Testis (tissue), 2 donors: ENCODE measurements at regions not wholly inside any gene's neighbourhood (a gene's known extent, or its start where the extent isn't known, plus 50 kb on each side); places are given as distances from the start of the nearest gene placed in this dataset.
"Not testable (repeated sequence)": the region's sequence is repeated elsewhere in the genome, so short reads cannot be mapped to it uniquely, and the experiment has no call there.

Source experiments
- DNase-seq: peaks from one replicate; pipeline ENCODE4 v3.0.0-alpha.2; 2019
- H3K27ac ChIP-seq, 2 donors: fragments of 200-600 bp; sonication (generic); one replicate each; pipeline ENCODE4 v1.5.1; 2019
- H3K27me3 ChIP-seq: fragments of 200-600 bp; sonication (generic); one replicate; pipeline ENCODE4 v1.5.1; 2019
- H3K36me3 ChIP-seq: fragments of 200-600 bp; sonication (generic); one replicate; pipeline ENCODE4 v1.5.1; 2017; ENCODE audit warnings: low read depth; ENCODE audit errors: missing control alignments
- H3K4me1 ChIP-seq: fragments of 200-600 bp; sonication (generic); one replicate; pipeline ENCODE4 v1.5.1; 2019
- H3K4me3 ChIP-seq, 2 donors: fragments of 200-600 bp; sonication (generic); one replicate each; pipeline ENCODE4 v1.5.1; 2017 to 2019
- H3K9me3 ChIP-seq: fragments of 200-600 bp; sonication (generic); one replicate; pipeline ENCODE4 v1.5.1; 2017
- POLR2A ChIP-seq: fragments of 450-650 bp; IDR thresholded peaks from one replicate; pipeline ENCODE4 v1.6.1; 2017; ENCODE audit warnings: antibody characterized with exemption, mild to moderate bottlenecking, moderate library complexity
- WGBS, 2 donors: methylation state at CpG; one replicate each; pipeline ENCODE4 v1.1.5; 2018; 5-methylcytosine and 5-hydroxymethylcytosine counted together
- intact Hi-C: fragments of 100-400 bp; cut with DNase I; formaldehyde crosslinking; loops from one replicate; pipeline ENCODE4 v1.15.1; 2023; ENCODE audit warnings: low total_unique reads
- TF ChIP-seq, protein P1 (sequence below), 3 experiments: fragments of 450-650 bp in 2 of 3; fragments of 200-600 bp in 1 of 3; sonication (generic) in 1 of 3; IDR thresholded peaks; one replicate each; pipeline ENCODE4 v1.5.1; 2016 to 2019; ENCODE audit warnings: antibody characterized with exemption in 3 of 3, mild to moderate bottlenecking in 2 of 3, moderate library complexity in 1 of 3

DNA sequence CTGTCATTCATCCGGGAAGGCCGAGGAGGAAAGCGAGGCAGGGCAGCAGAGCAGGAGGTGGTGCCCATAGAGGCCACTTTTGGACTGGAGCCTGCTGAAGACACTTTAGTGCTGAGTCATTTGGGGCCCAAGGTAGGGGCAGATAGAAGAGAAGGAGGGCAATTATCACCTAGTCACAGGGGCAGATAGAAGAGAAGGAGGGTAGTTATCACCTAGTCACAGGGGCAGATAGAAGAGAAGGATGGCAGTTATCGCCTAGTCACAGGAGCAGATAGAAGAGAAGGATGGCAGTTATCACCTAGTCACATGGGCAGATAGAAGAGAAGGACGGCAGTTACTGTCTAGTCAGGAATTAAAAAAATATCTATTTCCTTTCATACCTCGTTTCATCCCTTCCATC lies 1372.6 kb downstream of the FOXD4L5 start:
- H3K9me3 ChIP-seq, intact Hi-C loops, H3K27me3 ChIP-seq, DNase-seq, H3K36me3 ChIP-seq, H3K4me1 ChIP-seq, H3K4me3 ChIP-seq, H3K27ac ChIP-seq: not testable (repeated sequence)
- 40 to 66% methylated on average over 3 to 6 of the region's 6 CpGs for WGBS, 2 donors

DNA sequence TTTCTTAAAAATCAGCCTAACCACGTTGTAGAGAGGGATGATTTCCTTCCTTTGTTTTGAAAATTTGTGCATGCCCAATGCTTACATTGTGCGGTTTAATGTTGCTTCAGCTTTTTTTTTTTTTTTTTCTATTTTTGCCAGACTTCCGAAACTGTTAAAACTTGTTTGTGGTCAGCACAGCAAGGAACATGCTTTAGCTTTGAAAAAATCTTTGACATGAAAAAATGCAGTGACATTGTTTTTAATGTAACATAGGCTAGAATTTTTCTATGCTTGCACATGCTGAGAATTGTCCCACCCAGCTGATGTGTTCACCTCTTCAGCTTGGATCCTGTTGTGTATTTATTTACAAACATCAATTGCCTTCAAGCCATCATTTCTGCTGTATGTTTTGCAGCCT lies 1375.9 kb downstream of the FOXD4L5 start:
- H3K4me3 ChIP-seq, H3K4me1 ChIP-seq, H3K36me3 ChIP-seq, H3K27me3 ChIP-seq, H3K27ac ChIP-seq, DNase-seq, intact Hi-C loops, H3K9me3 ChIP-seq: not testable (repeated sequence)
- 50 to 56% methylated on average over 3 of the region's 3 CpGs for WGBS, 2 donors

DNA sequence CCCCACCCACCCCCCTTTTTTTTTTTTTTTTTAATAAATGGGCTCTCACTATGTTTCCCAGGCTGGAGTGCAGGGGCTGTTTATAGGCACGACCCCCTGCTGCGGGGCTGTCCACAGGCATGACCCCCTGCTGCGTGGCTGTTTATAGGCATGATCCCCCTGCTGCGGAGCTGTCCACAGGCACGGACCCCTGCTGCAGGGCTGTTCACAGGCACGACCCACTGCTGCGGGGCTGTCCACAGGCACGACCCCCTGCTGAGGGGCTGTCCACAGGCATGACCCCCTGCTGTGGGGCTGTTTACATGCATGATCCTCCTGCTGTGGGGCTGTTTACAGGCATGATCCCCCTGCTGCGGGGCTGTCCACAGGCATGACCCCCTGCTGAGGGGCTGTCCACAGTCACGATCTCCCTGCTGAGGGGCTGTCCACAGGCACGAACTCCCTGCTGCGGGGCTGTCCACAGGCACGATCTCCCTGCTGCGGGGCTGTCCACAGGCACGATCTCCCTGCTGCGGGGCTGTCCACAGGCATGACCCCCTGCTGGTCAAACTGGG lies 1385.3 kb downstream of the FOXD4L5 start:
- H3K4me1 ChIP-seq, H3K4me3 ChIP-seq, intact Hi-C loops, H3K27me3 ChIP-seq, H3K36me3 ChIP-seq, H3K9me3 ChIP-seq, H3K27ac ChIP-seq, DNase-seq: not testable (repeated sequence)
- 51 to 67% methylated on average over 6 to 16 of the region's 16 CpGs for WGBS, 2 donors

GRCh38 chr9:63881386-63881785 lies 1403.6 kb downstream of the FOXD4L5 start:
- intact Hi-C loops, H3K4me1 ChIP-seq: not testable (repeated sequence)
- WGBS, 2 donors, result 46 to 55% methylated on average over 4 of the region's 5 CpGs

DNA sequence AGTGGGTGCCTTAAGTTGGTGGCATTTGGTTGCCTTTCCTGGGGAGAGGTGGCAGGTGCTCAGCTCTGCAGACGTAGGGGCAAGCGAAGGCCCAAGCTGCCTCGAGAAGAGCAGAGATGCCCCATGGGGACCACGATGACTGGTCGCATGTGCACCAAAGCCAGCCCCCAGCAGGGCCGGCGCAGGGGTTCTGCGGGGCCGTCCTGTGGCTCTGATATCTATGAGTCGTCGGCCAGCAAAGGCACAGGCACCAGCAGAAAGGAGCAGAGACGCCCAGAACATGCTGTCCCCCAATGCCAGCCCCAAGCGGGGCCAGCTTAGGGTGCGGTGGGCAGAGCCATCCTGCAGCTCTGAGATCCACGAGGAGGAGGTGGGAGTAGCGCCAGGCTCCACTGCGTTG lies 1408.6 kb downstream of the FOXD4L5 start:
- H3K27ac ChIP-seq, H3K9me3 ChIP-seq, DNase-seq, intact Hi-C loops, H3K4me1 ChIP-seq, H3K36me3 ChIP-seq, H3K27me3 ChIP-seq, H3K4me3 ChIP-seq: not testable (repeated sequence)
- 74% methylated on average over 6 of the region's 17 CpGs; no CpG with 5 or more reads in 1 of the 2 donors for WGBS, 2 donors

More at GRCh38 chr9:63881386-63881785, 1403.6 kb downstream of the FOXD4L5 start:
- DNase-seq, H3K27me3 ChIP-seq, H3K4me3 ChIP-seq, H3K9me3 ChIP-seq, H3K27ac ChIP-seq, H3K36me3 ChIP-seq: not testable (repeated sequence)
- TF ChIP-seq, protein P1, sequence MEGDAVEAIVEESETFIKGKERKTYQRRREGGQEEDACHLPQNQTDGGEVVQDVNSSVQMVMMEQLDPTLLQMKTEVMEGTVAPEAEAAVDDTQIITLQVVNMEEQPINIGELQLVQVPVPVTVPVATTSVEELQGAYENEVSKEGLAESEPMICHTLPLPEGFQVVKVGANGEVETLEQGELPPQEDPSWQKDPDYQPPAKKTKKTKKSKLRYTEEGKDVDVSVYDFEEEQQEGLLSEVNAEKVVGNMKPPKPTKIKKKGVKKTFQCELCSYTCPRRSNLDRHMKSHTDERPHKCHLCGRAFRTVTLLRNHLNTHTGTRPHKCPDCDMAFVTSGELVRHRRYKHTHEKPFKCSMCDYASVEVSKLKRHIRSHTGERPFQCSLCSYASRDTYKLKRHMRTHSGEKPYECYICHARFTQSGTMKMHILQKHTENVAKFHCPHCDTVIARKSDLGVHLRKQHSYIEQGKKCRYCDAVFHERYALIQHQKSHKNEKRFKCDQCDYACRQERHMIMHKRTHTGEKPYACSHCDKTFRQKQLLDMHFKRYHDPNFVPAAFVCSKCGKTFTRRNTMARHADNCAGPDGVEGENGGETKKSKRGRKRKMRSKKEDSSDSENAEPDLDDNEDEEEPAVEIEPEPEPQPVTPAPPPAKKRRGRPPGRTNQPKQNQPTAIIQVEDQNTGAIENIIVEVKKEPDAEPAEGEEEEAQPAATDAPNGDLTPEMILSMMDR (IDR thresholded peaks at IDR 0.05), result peak in 1 of 3 experiments; percentile 19

DNA sequence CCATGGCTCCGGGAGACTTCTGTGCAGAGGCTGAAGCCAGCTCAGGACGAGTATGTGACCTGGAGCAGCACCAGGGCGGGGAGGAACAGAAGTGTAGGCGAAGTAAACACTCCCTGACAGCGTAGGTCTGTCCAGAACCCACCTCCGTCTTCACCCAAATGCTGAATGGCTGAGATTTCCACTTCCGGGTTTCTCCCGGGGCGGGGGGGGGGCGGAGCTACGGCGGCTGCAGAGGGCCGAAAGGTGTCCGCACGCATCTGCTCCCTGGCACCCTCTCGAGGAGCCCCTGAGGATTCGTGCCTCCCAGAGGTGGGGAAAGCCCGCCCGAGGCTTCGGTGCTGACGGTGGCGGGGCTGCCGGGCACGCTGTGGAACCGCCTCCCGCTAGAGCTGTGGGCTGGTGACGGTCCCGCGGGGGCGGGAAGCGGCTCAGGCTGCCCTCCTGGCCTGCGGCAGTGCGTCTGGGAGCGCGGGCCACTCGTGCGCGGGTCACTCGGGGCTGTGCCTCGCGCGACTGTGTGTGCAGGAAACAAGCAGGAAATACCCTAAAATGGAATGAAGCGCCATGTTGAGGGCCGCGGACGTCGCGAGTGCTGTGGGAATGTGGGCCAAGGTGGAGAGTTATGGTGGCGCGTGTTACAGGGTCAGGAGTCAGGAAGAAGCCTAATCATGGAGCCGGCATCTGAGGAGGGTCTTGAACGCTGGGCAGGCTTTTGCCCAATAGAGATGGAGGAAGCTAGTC lies 1425.4 kb downstream of the FOXD4L5 start:
- Histone ChIP-seq H3K4me3 (peak overlapping the region; percentile 43 to 64), H3K36me3 (no peaks in the 10 kb centered on the region), H3K27me3 (no peaks in the 10 kb centered on the region), H3K4me1 (no peaks in the 10 kb centered on the region), H3K9me3 (no peaks in the 10 kb centered on the region), H3K27ac (peak overlapping the region; percentile 59 to 61)
- peak; percentile 66 for DNase-seq
- 25 to 32% methylated on average over 16 to 50 of the region's 52 CpGs for WGBS, 2 donors
- intact Hi-C loops, result no loop called here
- no peak for TF ChIP-seq POLR2A
- TF ChIP-seq, protein P1 (IDR thresholded peaks at IDR 0.05), result no peak

GRCh38 chr9:63859090-63859474 lies 1425.9 kb downstream of the FOXD4L5 start:
- peak overlapping the region; percentile 43 to 64 for H3K4me3 ChIP-seq
- H3K27me3 ChIP-seq, H3K27ac ChIP-seq, intact Hi-C loops, H3K9me3 ChIP-seq, H3K36me3 ChIP-seq, H3K4me1 ChIP-seq: not testable (repeated sequence)
- peak; percentile 13 for DNase-seq
- WGBS, 2 donors, result 14 to 27% methylated on average over 12 to 13 of the region's 24 CpGs

GRCh38 chr9:63853140-63853751 lies 1431.8 kb downstream of the FOXD4L5 start:
- WGBS, 2 donors, result 64 to 83% methylated on average over 15 of the region's 15 CpGs
- H3K27me3 ChIP-seq, H3K4me1 ChIP-seq, H3K9me3 ChIP-seq, DNase-seq, H3K27ac ChIP-seq, intact Hi-C loops, H3K4me3 ChIP-seq, H3K36me3 ChIP-seq: not testable (repeated sequence)

DNA sequence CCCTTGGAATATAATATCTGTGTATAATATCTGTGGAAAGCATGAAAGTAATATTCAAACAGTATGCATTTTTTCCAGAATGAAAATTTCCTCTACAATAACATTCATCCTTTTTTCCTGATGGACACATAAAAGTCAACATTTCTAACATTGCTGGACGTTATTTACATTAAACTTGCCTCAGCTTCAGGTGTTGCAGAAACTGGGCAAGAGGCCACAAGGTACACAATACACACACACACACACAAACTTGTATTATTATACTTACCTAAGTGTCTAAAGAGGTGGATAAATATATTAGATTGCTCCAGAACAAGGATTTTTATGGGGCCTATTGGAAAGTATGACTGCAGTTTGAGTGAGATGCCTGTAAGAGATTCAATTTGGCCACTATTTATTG lies 1460.2 kb downstream of the FOXD4L5 start:
- DNase-seq, H3K4me3 ChIP-seq, H3K9me3 ChIP-seq, H3K4me1 ChIP-seq, H3K27me3 ChIP-seq, H3K36me3 ChIP-seq, intact Hi-C loops, H3K27ac ChIP-seq: not testable (repeated sequence)
- 16 to 19% methylated on average over 1 of the region's 1 CpG for WGBS, 2 donors
